Mammary epithelial cell (primary cell): ENCODE measurements at regions not wholly inside any gene's neighbourhood (a gene's known extent, or its start where the extent isn't known, plus 50 kb on each side); places are given as distances from the start of the nearest gene placed in this dataset.

Source experiments
- EZH2 ChIP-seq: IDR thresholded peaks from 2 replicates; pipeline ENCODE4 v1.6.1; 2012; ENCODE audit warnings: low read length, inconsistent platforms, borderline replicate concordance
- TF ChIP-seq, protein P1 (sequence below), 2 donors: IDR thresholded peaks in 1 of 2; conservative IDR thresholded peaks in 1 of 2; 2 replicates each; pipeline ENCODE4 v1.5.1; 2011 to 2012; ENCODE audit warnings: inconsistent platforms in 2 of 2, low read length in 2 of 2, mild to moderate bottlenecking in 2 of 2, control low read depth in 1 of 2, low read depth in 1 of 2; ENCODE audit not compliant: insufficient read depth in 1 of 2; ENCODE audit errors: extremely low read depth in 1 of 2

DNA sequence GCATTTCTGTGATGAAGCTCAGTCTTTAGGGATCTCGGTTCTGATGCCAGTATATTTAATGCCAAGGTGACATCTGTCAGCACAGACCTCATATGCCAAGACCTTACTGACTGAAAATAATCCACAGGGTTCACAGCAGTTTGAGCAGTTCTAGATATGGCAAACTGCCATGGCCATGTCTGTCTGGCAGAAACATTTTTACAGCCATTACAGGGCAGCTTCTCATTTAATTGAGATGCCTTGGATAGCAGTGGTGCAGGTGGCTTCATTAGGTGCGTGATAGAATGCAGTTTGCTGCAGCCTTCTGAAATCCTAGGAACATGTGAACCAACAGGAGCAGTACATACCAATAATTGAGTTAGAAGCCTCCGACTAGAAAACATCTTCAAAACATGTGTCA is 510.6 kb downstream of the XIRP2 start:
- TF ChIP-seq, protein P1, sequence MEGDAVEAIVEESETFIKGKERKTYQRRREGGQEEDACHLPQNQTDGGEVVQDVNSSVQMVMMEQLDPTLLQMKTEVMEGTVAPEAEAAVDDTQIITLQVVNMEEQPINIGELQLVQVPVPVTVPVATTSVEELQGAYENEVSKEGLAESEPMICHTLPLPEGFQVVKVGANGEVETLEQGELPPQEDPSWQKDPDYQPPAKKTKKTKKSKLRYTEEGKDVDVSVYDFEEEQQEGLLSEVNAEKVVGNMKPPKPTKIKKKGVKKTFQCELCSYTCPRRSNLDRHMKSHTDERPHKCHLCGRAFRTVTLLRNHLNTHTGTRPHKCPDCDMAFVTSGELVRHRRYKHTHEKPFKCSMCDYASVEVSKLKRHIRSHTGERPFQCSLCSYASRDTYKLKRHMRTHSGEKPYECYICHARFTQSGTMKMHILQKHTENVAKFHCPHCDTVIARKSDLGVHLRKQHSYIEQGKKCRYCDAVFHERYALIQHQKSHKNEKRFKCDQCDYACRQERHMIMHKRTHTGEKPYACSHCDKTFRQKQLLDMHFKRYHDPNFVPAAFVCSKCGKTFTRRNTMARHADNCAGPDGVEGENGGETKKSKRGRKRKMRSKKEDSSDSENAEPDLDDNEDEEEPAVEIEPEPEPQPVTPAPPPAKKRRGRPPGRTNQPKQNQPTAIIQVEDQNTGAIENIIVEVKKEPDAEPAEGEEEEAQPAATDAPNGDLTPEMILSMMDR (conservative IDR thresholded peaks at IDR 0.05 in 1 of 2, IDR thresholded peaks at IDR 0.05 in 1 of 2; ENCODE audit: extremely low read depth in 1 of 2, insufficient read depth in 1 of 2, low read depth in 1 of 2, low read length in 2 of 2), result no peak
- no peak for TF ChIP-seq EZH2
